ENCODE measurements at regions not wholly inside any gene's neighbourhood (a gene's known extent, or its start where the extent isn't known, plus 50 kb on each side); places are given as distances from the start of the nearest gene placed in this dataset.

GRCh38 chr3:24639061-24639460 is 144.4 kb upstream of the THRB start:
- no peak for TF ChIP-seq CTCF (conservative IDR thresholded peaks at IDR 0.05)
- TF ChIP-seq ZFX (IDR thresholded peaks at IDR 0.05), result no peak

Measured in C4-2B (cell line).